ENCODE measurements at regions not wholly inside any gene's neighbourhood (a gene's known extent, or its start where the extent isn't known, plus 50 kb on each side); places are given as distances from the start of the nearest gene placed in this dataset.

- DNase-seq (ENCODE audit: low read depth in 2 of 2): no peak
Observed at GRCh38 chr11:80365076-80365725, 924.4 kb upstream of the TENM4 start.

GRCh38 chr11:80362563-80363340 lies 921.9 kb upstream of the TENM4 start:
- no peak for DNase-seq (ENCODE audit: low read depth in 2 of 2)

- no peak for DNase-seq (ENCODE audit: low read depth in 2 of 2)
Observed at GRCh38 chr11:80355251-80355650, 914.4 kb upstream of the TENM4 start.

GRCh38 chr11:80350541-80350940 lies 909.7 kb upstream of the TENM4 start:
- DNase-seq (ENCODE audit: low read depth in 2 of 2): no peak

- no peak for DNase-seq (ENCODE audit: low read depth in 2 of 2)
Observed at GRCh38 chr11:80349997-80350396, 909.2 kb upstream of the TENM4 start.

GRCh38 chr11:80346353-80347059 lies 905.7 kb upstream of the TENM4 start:
- DNase-seq (ENCODE audit: low read depth in 2 of 2): no peak

- DNase-seq (ENCODE audit: low read depth in 2 of 2): no peak
Observed at GRCh38 chr11:80343436-80343835, 902.6 kb upstream of the TENM4 start.

GRCh38 chr11:80338231-80338630 lies 897.4 kb upstream of the TENM4 start:
- DNase-seq (ENCODE audit: low read depth in 2 of 2): no peak

- no peak for DNase-seq (ENCODE audit: low read depth in 2 of 2)
Observed at GRCh38 chr11:80331694-80332093, 890.9 kb upstream of the TENM4 start.

GRCh38 chr11:80330264-80330663 lies 889.4 kb upstream of the TENM4 start:
- no peak for DNase-seq (ENCODE audit: low read depth in 2 of 2)

- DNase-seq (ENCODE audit: low read depth in 2 of 2): no peak
Observed at GRCh38 chr11:80328774-80329173, 887.9 kb upstream of the TENM4 start.

GRCh38 chr11:80327956-80328614 lies 887.3 kb upstream of the TENM4 start:
- DNase-seq (ENCODE audit: low read depth in 2 of 2): no peak

GRCh38 chr11:80321786-80322185 lies 881.0 kb upstream of the TENM4 start:
- DNase-seq (ENCODE audit: low read depth in 2 of 2): no peak

GRCh38 chr11:80320765-80321164 lies 879.9 kb upstream of the TENM4 start:
- DNase-seq (ENCODE audit: low read depth in 2 of 2): no peak

GRCh38 chr11:80320226-80320625 lies 879.4 kb upstream of the TENM4 start:
- no peak for DNase-seq (ENCODE audit: low read depth in 2 of 2)

- no peak for DNase-seq (ENCODE audit: low read depth in 2 of 2)
Observed at GRCh38 chr11:80317612-80318011, 876.8 kb upstream of the TENM4 start.

- no peak for DNase-seq (ENCODE audit: low read depth in 2 of 2)
Observed at GRCh38 chr11:80315200-80315599, 874.4 kb upstream of the TENM4 start.

GRCh38 chr11:80309301-80309700 lies 868.5 kb upstream of the TENM4 start:
- DNase-seq (ENCODE audit: low read depth in 2 of 2): no peak

GRCh38 chr11:80307676-80308075 lies 866.8 kb upstream of the TENM4 start:
- DNase-seq (ENCODE audit: low read depth in 2 of 2): no peak

GRCh38 chr11:80297858-80298632 lies 857.2 kb upstream of the TENM4 start:
- DNase-seq (ENCODE audit: low read depth in 2 of 2): no peak

GRCh38 chr11:80293293-80293692 lies 852.5 kb upstream of the TENM4 start:
- no peak for DNase-seq (ENCODE audit: low read depth in 2 of 2)
